IMR-90 (cell line): ENCODE measurements at regions not wholly inside any gene's neighbourhood (a gene's known extent, or its start where the extent isn't known, plus 50 kb on each side); places are given as distances from the start of the nearest gene placed in this dataset.
A peak's percentile ranks its signal among the peaks of the same experiment; 100 is the strongest.

Experiments
- ATAC-seq: fragments of 200-7000 bp; cut with Tn5 transposase; 2 replicates; pipeline ENCODE4 v1.9.1; 2020; ENCODE audit warnings: low read depth, mild to moderate bottlenecking, moderate library complexity
- BruUV-seq: library from RNA; stranded (reverse); fragments of 400-500 nt; replicated peaks from 2 replicates; lab custom pipeline; 2021; lab: Mats Ljungman, UMichigan
- CTCF ChIA-PET: fragments of 300-600 bp; formaldehyde crosslinking; extraction: SDS; loops from one replicate; lab custom pipeline; 2021; ENCODE audit warnings: antibody characterized with exemption; lab: Yijun Ruan, JAX
- POLR2A ChIA-PET: fragments of 300-600 bp; sonication (Branson Sonifier 250); formaldehyde crosslinking; loops from one replicate; lab custom pipeline; 2022; ENCODE audit warnings: antibody characterized with exemption; ENCODE audit not compliant: unreplicated experiment; lab: Charles Lee
- DNase-seq: peaks from one replicate; pipeline ENCODE4 v3.0.0; 2013
- H2AFZ ChIP-seq: replicated peaks from 2 replicates; pipeline ENCODE3; 2013; ENCODE audit warnings: low read length, mild to moderate bottlenecking; ENCODE audit not compliant: poor library complexity
- H2AK5ac ChIP-seq: 2 replicates; pipeline ENCODE4 v1.6.1; 2013; ENCODE audit warnings: low read depth, low read length, inconsistent platforms
- H2AK9ac ChIP-seq: replicated peaks from 2 replicates; pipeline ENCODE3; 2013; ENCODE audit warnings: mild to moderate bottlenecking, low read depth, low read length, moderate library complexity; ENCODE audit not compliant: poor library complexity
- H2BK120ac ChIP-seq: 2 replicates; pipeline ENCODE4 v1.6.1; 2013; ENCODE audit warnings: low read depth, low read length, inconsistent platforms
- H2BK15ac ChIP-seq: 3 replicates; pipeline ENCODE4 v1.6.1; 2013; ENCODE audit warnings: low read depth, low read length, inconsistent platforms
- H2BK20ac ChIP-seq: 2 replicates; pipeline ENCODE4 v1.6.1; 2013; ENCODE audit warnings: low read depth, mild to moderate bottlenecking, inconsistent platforms, low read length, moderate library complexity
- H2BK5ac ChIP-seq: 2 replicates; pipeline ENCODE4 v1.6.1; 2013; ENCODE audit warnings: mild to moderate bottlenecking, low read depth, low read length, inconsistent platforms; ENCODE audit not compliant: poor library complexity, severe bottlenecking
- H3K14ac ChIP-seq: replicated peaks from 2 replicates; pipeline ENCODE4 v1.6.1; 2013; ENCODE audit warnings: low read depth, low read length, inconsistent platforms
- H3K18ac ChIP-seq: 2 replicates; pipeline ENCODE4 v1.6.1; 2013; ENCODE audit warnings: low read depth, low read length, control low read depth
- H3K23ac ChIP-seq: 2 replicates; pipeline ENCODE4 v1.6.1; 2013; ENCODE audit warnings: low read depth, low read length, inconsistent platforms
- H3K27ac ChIP-seq: 2 replicates; pipeline ENCODE4 v1.5.1; 2013; ENCODE audit warnings: mild to moderate bottlenecking, control low read depth, low read length; ENCODE audit not compliant: insufficient read depth
- H3K27me3 ChIP-seq: 2 replicates; pipeline ENCODE4 v1.6.1; 2013; ENCODE audit warnings: low read length; ENCODE audit not compliant: control insufficient read depth, insufficient read depth
- H3K36me3 ChIP-seq: 2 replicates; pipeline ENCODE4 v1.6.1; 2013; ENCODE audit warnings: low read length, mixed read lengths; ENCODE audit not compliant: control insufficient read depth, insufficient read depth
- H3K4ac ChIP-seq: 2 replicates; pipeline ENCODE4 v1.6.1; 2013; ENCODE audit warnings: low read depth, low read length, inconsistent platforms
- H3K4me1 ChIP-seq: 2 replicates; pipeline ENCODE4 v1.6.1; 2013; ENCODE audit warnings: low read length, mixed read lengths; ENCODE audit not compliant: control insufficient read depth, insufficient read depth
- H3K4me2 ChIP-seq: 2 replicates; pipeline ENCODE4 v1.6.1; 2013; ENCODE audit warnings: low read depth, mild to moderate bottlenecking, control low read depth, low read length, moderate library complexity
- H3K4me3 ChIP-seq: 2 replicates; pipeline ENCODE4 v1.5.1; 2013; ENCODE audit warnings: low read depth, mild to moderate bottlenecking, control low read depth, low read length, moderate library complexity; ENCODE audit not compliant: insufficient read depth
- H3K56ac ChIP-seq: 2 replicates; pipeline ENCODE4 v1.6.1; 2013; ENCODE audit warnings: low read length, inconsistent platforms; ENCODE audit not compliant: insufficient read depth; ENCODE audit errors: extremely low read depth
- H3K79me1 ChIP-seq, 2 experiments: 2 replicates each; pipeline ENCODE4 v1.6.1; 2013; ENCODE audit warnings: low read length in 2 of 2, inconsistent platforms in 1 of 2, low read depth in 1 of 2
- H3K9ac ChIP-seq: 2 replicates; pipeline ENCODE4 v1.6.1; 2013; ENCODE audit warnings: low read depth, low read length, control low read depth
- H3K9me1 ChIP-seq: 2 replicates; pipeline ENCODE4 v1.6.1; 2013; ENCODE audit warnings: low read length, inconsistent platforms; ENCODE audit not compliant: insufficient read depth
- H3K9me3 ChIP-seq: 2 replicates; pipeline ENCODE4 v1.6.1; 2013; ENCODE audit warnings: low read length; ENCODE audit not compliant: control insufficient read depth, insufficient read depth
- H4K20me1 ChIP-seq: 2 replicates; pipeline ENCODE4 v1.6.1; 2013; ENCODE audit warnings: low read length, inconsistent platforms; ENCODE audit not compliant: insufficient read depth
- H4K5ac ChIP-seq: 2 replicates; pipeline ENCODE4 v1.6.1; 2013; ENCODE audit warnings: mild to moderate bottlenecking, low read depth, low read length, control low read depth
- H4K8ac ChIP-seq, 2 experiments: 2 replicates each; pipeline ENCODE4 v1.6.1; 2013; ENCODE audit warnings: low read depth in 2 of 2, low read length in 2 of 2, control low read depth in 1 of 2, inconsistent platforms in 1 of 2
- H4K91ac ChIP-seq: 2 replicates; pipeline ENCODE4 v1.6.1; 2013; ENCODE audit warnings: low read depth, low read length, inconsistent platforms; ENCODE audit not compliant: insufficient read depth
- BHLHE40 ChIP-seq: fragments of 150-350 bp; IDR thresholded peaks from 2 replicates; pipeline ENCODE4 v1.6.1; 2016; ENCODE audit warnings: mild to moderate bottlenecking, low read depth, low read length
- CEBPB ChIP-seq: IDR thresholded peaks from 2 replicates; pipeline ENCODE4 v1.6.1; 2012; ENCODE audit warnings: low read depth, low read length, improper control_type of control experiment
- CHD1 ChIP-seq: IDR thresholded peaks from 2 replicates; pipeline ENCODE4 v1.6.1; 2012; ENCODE audit warnings: low read depth, low read length, improper control_type of control experiment
- FOS ChIP-seq: fragments of 150-350 bp; IDR thresholded peaks from 2 replicates; pipeline ENCODE4 v1.6.1; 2016; ENCODE audit warnings: low read depth, low read length
- MAFK ChIP-seq: IDR thresholded peaks from 2 replicates; pipeline ENCODE4 v1.6.1; 2012; ENCODE audit warnings: low read depth, low read length, improper control_type of control experiment
- MXI1 ChIP-seq: IDR thresholded peaks from 2 replicates; pipeline ENCODE4 v1.6.1; 2012; ENCODE audit warnings: low read depth, mild to moderate bottlenecking, low read length, moderate library complexity, borderline replicate concordance
- NFE2L2 ChIP-seq: fragments of 150-350 bp; IDR thresholded peaks from 2 replicates; pipeline ENCODE4 v1.6.1; 2016; ENCODE audit warnings: low read depth, mild to moderate bottlenecking, low read length
- POLR2A ChIP-seq: IDR thresholded peaks from 2 replicates; pipeline ENCODE4 v1.6.1; 2012; ENCODE audit warnings: mild to moderate bottlenecking, low read depth, low read length
- RAD21 ChIP-seq: IDR thresholded peaks from 2 replicates; pipeline ENCODE4 v1.6.1; 2012; ENCODE audit warnings: low read length, improper control_type of control experiment
- RCOR1 ChIP-seq: IDR thresholded peaks from 2 replicates; pipeline ENCODE4 v1.6.1; 2012; ENCODE audit warnings: mild to moderate bottlenecking, low read length, improper control_type of control experiment; ENCODE audit not compliant: insufficient replicate concordance
- WGBS, 2 experiments: methylation state at CpG; one replicate each; pipeline versions ENCODE4 v1.1.5 to v1.1.7; 2013; ENCODE audit warnings: missing lambda C conversion rate in 2 of 2; ENCODE audit not compliant: insufficient read length in 1 of 2; ENCODE audit errors: extremely low coverage in 2 of 2; 5-methylcytosine and 5-hydroxymethylcytosine counted together
- dilution Hi-C: fragments of 300-500 bp; cut with HindIII; formaldehyde crosslinking; loops from one replicate; pipeline ENCODE4 v1.14.3; 2018; ENCODE audit warnings: low sequenced_read_pairs; ENCODE audit not compliant: unreplicated experiment
- in situ Hi-C: fragments of 300-500 bp; cut with MboI; formaldehyde crosslinking; loops from 3 replicates; pipeline ENCODE4 v1.14.3; 2019; ENCODE audit warnings: low sequenced_read_pairs, inconsistent platforms, mixed read lengths
- intact Hi-C: fragments of 100-400 bp; cut with micrococcal nuclease; formaldehyde crosslinking; loops from 2 replicates; pipeline ENCODE4 v1.10.0; 2022

DNA sequence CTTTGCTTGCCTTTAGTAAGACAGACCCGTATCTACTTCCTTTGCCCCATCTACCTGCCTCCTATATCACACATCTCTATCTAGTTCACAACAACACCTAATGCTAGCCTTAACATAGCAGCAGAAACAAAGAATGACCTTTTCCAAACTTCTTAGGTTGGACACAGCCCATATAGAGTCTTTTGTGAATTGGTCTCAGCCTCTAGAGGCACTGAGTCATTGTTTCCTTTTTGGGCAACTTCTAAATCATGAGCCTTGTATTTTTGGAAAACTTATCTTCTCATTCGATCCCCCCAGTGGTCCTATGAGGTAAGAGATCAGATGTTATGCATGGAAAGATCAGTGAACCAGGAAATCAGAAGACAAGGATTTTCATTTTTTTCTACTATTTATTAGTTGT, 679.4 kb upstream of the USP24 start:
- dilution Hi-C loops: no loop called here
- Histone ChIP-seq H3K14ac (peak overlapping the region; percentile 72; the same call in 1 of the 2 replicates), H4K20me1 (no peaks in the 10 kb centered on the region), H3K9me3 (peaks cover 7% of the 10 kb centered on the region), H3K56ac (no peak overlapping the region), H4K91ac (no peak overlapping the region), H2AFZ (no peak overlapping the region), H3K4me2 (no peak overlapping the region), H2BK120ac (0 out of 2 replicates have a peak overlapping the region, but pooled peaks have one; percentile 46), H3K23ac (no peak overlapping the region), H3K4ac (no peak overlapping the region), H3K79me1 (no peaks in the 10 kb centered on the region), H2BK15ac (0 out of 3 replicates have a peak overlapping the region, but pooled peaks have one; percentile 34), H3K36me3 (no peaks in the 10 kb centered on the region), H3K4me3 (no peak overlapping the region), H2BK5ac (no peak overlapping the region), H2AK9ac (no peak overlapping the region), H3K27me3 (no peaks in the 10 kb centered on the region), H4K5ac (no peak overlapping the region), H2AK5ac (no peak overlapping the region), H3K9me1 (no peaks in the 10 kb centered on the region), H3K9ac (no peak overlapping the region), H4K8ac (no peak overlapping the region), H3K4me1 (no peaks in the 10 kb centered on the region), H3K27ac (no peak overlapping the region), H2BK20ac (peak overlapping the region; percentile 49; the same call in 1 of the 2 replicates), H3K18ac (peak overlapping the region; percentile 64; the same call in 1 of the 2 replicates)
- ChIA-PET CTCF (no interaction called here), POLR2A (no interaction called here)
- TF ChIP-seq NFE2L2 (no peak), BHLHE40 (no peak), RAD21 (no peak), RCOR1 (no peak), POLR2A (no peak), MAFK (no peak), CEBPB (no peak), FOS (no peak), MXI1 (no peak), CHD1 (no peak)
- no CpG with 5 or more reads among the region's 2 CpGs for WGBS, 2 experiments
- in situ Hi-C loops: no loop called here
- BruUV-seq: no TSS peak
- intact Hi-C loops: no loop called here
- peak; percentile 35 for DNase-seq
- peak; percentile 27; the same call in 1 of the 2 replicates for ATAC-seq
